ENCODE measurements at regions not wholly inside any gene's neighbourhood (a gene's known extent, or its start where the extent isn't known, plus 50 kb on each side); places are given as distances from the start of the nearest gene placed in this dataset.

- TF ChIP-seq, protein P1, sequence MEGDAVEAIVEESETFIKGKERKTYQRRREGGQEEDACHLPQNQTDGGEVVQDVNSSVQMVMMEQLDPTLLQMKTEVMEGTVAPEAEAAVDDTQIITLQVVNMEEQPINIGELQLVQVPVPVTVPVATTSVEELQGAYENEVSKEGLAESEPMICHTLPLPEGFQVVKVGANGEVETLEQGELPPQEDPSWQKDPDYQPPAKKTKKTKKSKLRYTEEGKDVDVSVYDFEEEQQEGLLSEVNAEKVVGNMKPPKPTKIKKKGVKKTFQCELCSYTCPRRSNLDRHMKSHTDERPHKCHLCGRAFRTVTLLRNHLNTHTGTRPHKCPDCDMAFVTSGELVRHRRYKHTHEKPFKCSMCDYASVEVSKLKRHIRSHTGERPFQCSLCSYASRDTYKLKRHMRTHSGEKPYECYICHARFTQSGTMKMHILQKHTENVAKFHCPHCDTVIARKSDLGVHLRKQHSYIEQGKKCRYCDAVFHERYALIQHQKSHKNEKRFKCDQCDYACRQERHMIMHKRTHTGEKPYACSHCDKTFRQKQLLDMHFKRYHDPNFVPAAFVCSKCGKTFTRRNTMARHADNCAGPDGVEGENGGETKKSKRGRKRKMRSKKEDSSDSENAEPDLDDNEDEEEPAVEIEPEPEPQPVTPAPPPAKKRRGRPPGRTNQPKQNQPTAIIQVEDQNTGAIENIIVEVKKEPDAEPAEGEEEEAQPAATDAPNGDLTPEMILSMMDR (IDR thresholded peaks at IDR 0.05; ENCODE audit: low read depth, low read length, missing input control) = no peak
- no peak for TF ChIP-seq SP1 (IDR thresholded peaks at IDR 0.05)
- TF ChIP-seq EGR1 (IDR thresholded peaks at IDR 0.05; ENCODE audit: low read depth in 2 of 2) = no peak
- TF ChIP-seq JUND (IDR thresholded peaks at IDR 0.05) = no peak
- no peak for TF ChIP-seq MAX (IDR thresholded peaks at IDR 0.05)
- TF ChIP-seq REST (IDR thresholded peaks at IDR 0.05) = no peak
- TF ChIP-seq RAD21 (IDR thresholded peaks at IDR 0.05) = no peak
- no peak for TF ChIP-seq TAF1 (conservative IDR thresholded peaks at IDR 0.05)
- TF ChIP-seq, protein P2, sequence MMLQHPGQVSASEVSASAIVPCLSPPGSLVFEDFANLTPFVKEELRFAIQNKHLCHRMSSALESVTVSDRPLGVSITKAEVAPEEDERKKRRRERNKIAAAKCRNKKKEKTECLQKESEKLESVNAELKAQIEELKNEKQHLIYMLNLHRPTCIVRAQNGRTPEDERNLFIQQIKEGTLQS (IDR thresholded peaks at IDR 0.05) = no peak
- TF ChIP-seq GABPA (IDR thresholded peaks at IDR 0.05 in 1 of 2, conservative IDR thresholded peaks at IDR 0.05 in 1 of 2) = no peak
- no peak for TF ChIP-seq ZBTB33 (IDR thresholded peaks at IDR 0.05)
- TF ChIP-seq FOXA1 (IDR thresholded peaks at IDR 0.05) = no peak
- no peak for TF ChIP-seq YY1 (IDR thresholded peaks at IDR 0.05)
- no peak for TF ChIP-seq NR2F2 (IDR thresholded peaks at IDR 0.05)
Observed at GRCh38 chr14:22231018-22231417, 358.0 kb downstream of the DAD1 start.

Measured in liver (tissue), 3 donors.